H1 (cell line): ENCODE measurements at regions not wholly inside any gene's neighbourhood (a gene's known extent, or its start where the extent isn't known, plus 50 kb on each side); places are given as distances from the start of the nearest gene placed in this dataset.

Experiments
- CTCF ChIA-PET: fragments of 300-600 bp; sonication (Branson Sonifier 250); formaldehyde crosslinking; loops from one replicate; lab custom pipeline; 2021; ENCODE audit not compliant: partially characterized antibody; lab: Charles Lee
- POLR2A ChIA-PET: fragments of 300-600 bp; sonication (Branson Sonifier 250); formaldehyde crosslinking; loops from one replicate; lab custom pipeline; 2021; ENCODE audit warnings: inconsistent platforms; ENCODE audit not compliant: partially characterized antibody; lab: Charles Lee
- DNase-seq, 2 experiments: peaks; one replicate each; pipeline versions ENCODE4 v3.0.0 to v3.0.0-alpha.2; 2010 to 2022; ENCODE audit warnings: low spot score in 2 of 2, low read depth in 1 of 2, mixed read lengths in 1 of 2
- FAIRE-seq: peaks from 2 replicates; lab custom pipeline; 2011; peaks lifted over from hg19 to GRCh38; lab: Jason Lieb, UNC
- H2AFZ ChIP-seq: 2 replicates; pipeline ENCODE4 v1.8.1; 2012; ENCODE audit warnings: low read length, inconsistent platforms
- H2AK5ac ChIP-seq: 2 replicates; pipeline ENCODE4 v1.6.1; 2013; ENCODE audit warnings: low read depth, low read length
- H2BK120ac ChIP-seq: replicated peaks from 2 replicates; pipeline ENCODE3; 2013; ENCODE audit warnings: low read depth, low read length, inconsistent platforms
- H2BK12ac ChIP-seq: 2 replicates; pipeline ENCODE4 v1.6.1; 2013; ENCODE audit warnings: low read depth, low read length
- H2BK15ac ChIP-seq: 2 replicates; pipeline ENCODE4 v1.6.1; 2013; ENCODE audit warnings: low read length
- H2BK20ac ChIP-seq: 2 replicates; pipeline ENCODE4 v1.6.1; 2013; ENCODE audit warnings: low read length
- H2BK5ac ChIP-seq: 2 replicates; pipeline ENCODE4 v1.6.1; 2013; ENCODE audit warnings: low read depth, low read length
- H3K14ac ChIP-seq: 2 replicates; pipeline ENCODE4 v1.6.1; 2013; ENCODE audit warnings: inconsistent platforms; ENCODE audit not compliant: insufficient read length
- H3K18ac ChIP-seq: 2 replicates; pipeline ENCODE4 v1.6.1; 2013; ENCODE audit warnings: low read length; ENCODE audit errors: extremely low read depth
- H3K23ac ChIP-seq: 2 replicates; pipeline ENCODE4 v1.6.1; 2013; ENCODE audit warnings: inconsistent platforms; ENCODE audit not compliant: insufficient read length
- H3K23me2 ChIP-seq: 2 replicates; pipeline ENCODE4 v1.6.1; 2013; ENCODE audit warnings: low read depth, low read length
- H3K27ac ChIP-seq: 2 replicates; pipeline ENCODE4 v1.6.1; 2011; ENCODE audit warnings: low read depth, low read length, inconsistent platforms
- H3K27me3 ChIP-seq, 4 experiments: replicated peaks in 1 of 4; 1 replicate in 1 of 4; 2 replicates in 3 of 4; pipeline versions ENCODE4 v1.6.1 to v1.8.1; 2011 to 2013; ENCODE audit warnings: low read length in 3 of 4, mild to moderate bottlenecking in 3 of 4, inconsistent platforms in 2 of 4, mixed read lengths in 2 of 4, moderate library complexity in 1 of 4; ENCODE audit not compliant: control insufficient read depth in 3 of 4, insufficient read depth in 3 of 4; ENCODE audit errors: extremely low read depth in 1 of 4
- H3K36me3 ChIP-seq, 4 experiments: 2 replicates each; pipeline versions ENCODE4 v1.6.1 to v1.8.1; 2011 to 2013; ENCODE audit warnings: mild to moderate bottlenecking in 4 of 4, low read length in 3 of 4, moderate library complexity in 2 of 4, control low read depth in 1 of 4, inconsistent platforms in 1 of 4; ENCODE audit not compliant: insufficient read depth in 4 of 4, control insufficient read depth in 2 of 4
- H3K4ac ChIP-seq: replicated peaks from 2 replicates; pipeline ENCODE3; 2013; ENCODE audit warnings: low read length, low read depth, mixed read lengths, inconsistent platforms; ENCODE audit not compliant: insufficient read length
- H3K4me1 ChIP-seq, 4 experiments: replicated peaks in 1 of 4; 1 replicate in 1 of 4; 2 replicates in 3 of 4; pipeline versions ENCODE4 v1.6.1 to v1.8.1; 2011 to 2013; ENCODE audit warnings: low read length in 3 of 4, inconsistent platforms in 2 of 4, mixed read lengths in 1 of 4; ENCODE audit not compliant: insufficient read depth in 4 of 4, control insufficient read depth in 3 of 4
- H3K4me2 ChIP-seq, 2 experiments: 2 replicates each; pipeline versions ENCODE4 v1.6.1 to v1.8.1; 2011 to 2013; ENCODE audit warnings: low read depth in 2 of 2, low read length in 2 of 2, control low read depth in 1 of 2, inconsistent platforms in 1 of 2, mild to moderate bottlenecking in 1 of 2; ENCODE audit not compliant: insufficient read depth in 1 of 2
- H3K4me3 ChIP-seq, 4 experiments: fragments of 200-600, 300-600 bp in 1 of 4; sonication (generic), shearing (Covaris generic), sonication (Bioruptor Twin) in 1 of 4; 2 replicates each; pipeline versions ENCODE4 v1.5.1 to v1.8.1; 2011 to 2016; ENCODE audit warnings: low read length in 4 of 4, low read depth in 3 of 4, control low read depth in 2 of 4, inconsistent platforms in 2 of 4, mild to moderate bottlenecking in 2 of 4, mixed read lengths in 1 of 4, moderate library complexity in 1 of 4; ENCODE audit not compliant: insufficient read depth in 2 of 4; ENCODE audit errors: extremely low read depth in 1 of 4
- H3K56ac ChIP-seq: replicated peaks from 2 replicates; pipeline ENCODE3; 2013; ENCODE audit warnings: low read depth, mild to moderate bottlenecking, mixed read lengths, low read length, inconsistent platforms; ENCODE audit not compliant: insufficient read length
- H3K79me1 ChIP-seq: 2 replicates; pipeline ENCODE4 v1.6.1; 2013; ENCODE audit warnings: low read depth, low read length, control low read depth
- H3K79me2 ChIP-seq, 2 experiments: 2 replicates each; pipeline versions ENCODE4 v1.6.1 to v1.8.1; 2012 to 2013; ENCODE audit warnings: low read length in 2 of 2, mild to moderate bottlenecking in 2 of 2, inconsistent platforms in 1 of 2; ENCODE audit not compliant: insufficient read depth in 2 of 2, control insufficient read depth in 1 of 2
- H3K9ac ChIP-seq, 4 experiments: replicated peaks in 1 of 4; 1 replicate in 1 of 4; 2 replicates in 3 of 4; pipeline versions ENCODE4 v1.6.1 to v1.8.1; 2011 to 2013; ENCODE audit warnings: low read depth in 3 of 4, low read length in 3 of 4, control low read depth in 2 of 4, mild to moderate bottlenecking in 2 of 4, moderate library complexity in 2 of 4, inconsistent platforms in 1 of 4; ENCODE audit errors: extremely low read depth in 1 of 4
- H3K9me3 ChIP-seq, 2 experiments: 2 replicates each; pipeline versions ENCODE4 v1.6.1 to v1.8.1; 2012 to 2013; ENCODE audit warnings: mild to moderate bottlenecking in 2 of 2, moderate library complexity in 2 of 2, control low read depth in 1 of 2, inconsistent platforms in 1 of 2, low read depth in 1 of 2, low read length in 1 of 2, mixed read lengths in 1 of 2; ENCODE audit not compliant: insufficient read depth in 2 of 2
- H4K20me1 ChIP-seq, 2 experiments: replicated peaks in 1 of 2; 2 replicates each; pipeline versions ENCODE3 to v1.8.1; 2011 to 2013; ENCODE audit warnings: inconsistent platforms in 2 of 2, low read length in 2 of 2, mild to moderate bottlenecking in 1 of 2; ENCODE audit not compliant: insufficient read depth in 2 of 2, control insufficient read depth in 1 of 2
- H4K5ac ChIP-seq: 2 replicates; pipeline ENCODE4 v1.6.1; 2013; ENCODE audit warnings: low read length, low read depth, mixed read lengths, inconsistent platforms; ENCODE audit not compliant: insufficient read length
- H4K8ac ChIP-seq: 2 replicates; pipeline ENCODE4 v1.8.0; 2013; ENCODE audit warnings: mild to moderate bottlenecking, moderate library complexity, low read length, inconsistent platforms; ENCODE audit not compliant: insufficient read depth; ENCODE audit errors: extremely low read depth
- H4K91ac ChIP-seq: replicated peaks from 2 replicates; pipeline ENCODE3; 2013; ENCODE audit warnings: low read length, mixed read lengths, inconsistent platforms; ENCODE audit not compliant: insufficient read length
- ASH2L ChIP-seq: fragments of 200-600, 300-600 bp; sonication (generic); IDR thresholded peaks from one replicate; pipeline ENCODE4 v1.7.1; 2017; ENCODE audit warnings: low read length
- CBX5 ChIP-seq: fragments of 300-800, 300-1000 bp; sonication (generic); IDR thresholded peaks from 2 replicates; pipeline ENCODE4 v1.7.1; 2016; ENCODE audit warnings: antibody characterized with exemption, low read length, low read depth
- CREB1 ChIP-seq: IDR thresholded peaks from 2 replicates; pipeline ENCODE4 v1.6.1; 2012; ENCODE audit warnings: inconsistent platforms
- E2F6 ChIP-seq: IDR thresholded peaks from 2 replicates; pipeline ENCODE4 v1.6.1; 2012; ENCODE audit warnings: inconsistent platforms
- EP300 ChIP-seq, 2 experiments: IDR thresholded peaks; 1 replicate in 1 of 2; 2 replicates in 1 of 2; pipeline ENCODE4 v1.6.1; 2011 to 2012; ENCODE audit warnings: low read depth in 2 of 2, low read length in 2 of 2, mild to moderate bottlenecking in 2 of 2, borderline replicate concordance in 1 of 2, inconsistent platforms in 1 of 2, moderate library complexity in 1 of 2
- RFX5 ChIP-seq: IDR thresholded peaks from 2 replicates; pipeline ENCODE4 v1.6.1; 2011; ENCODE audit warnings: low read depth, low read length, improper control_type of control experiment, borderline replicate concordance

- Histone ChIP-seq H2BK120ac (no peak overlapping the region), H4K5ac (no peak overlapping the region), H2BK5ac (no peak overlapping the region), H4K20me1 (no peaks in the 10 kb centered on the region), H2AFZ (no peak overlapping the region), H3K4ac (no peak overlapping the region), H3K9ac (no peak overlapping the region), H3K27me3 (no peaks in the 10 kb centered on the region), H2BK15ac (no peak overlapping the region), H4K8ac (no peak overlapping the region), H2BK12ac (no peak overlapping the region), H3K23ac (no peak overlapping the region), H3K79me1 (no peaks in the 10 kb centered on the region), H2AK5ac (no peak overlapping the region), H3K23me2 (no peaks in the 10 kb centered on the region; the same call in 1 of the 2 replicates), H2BK20ac (no peak overlapping the region), H4K91ac (no peak overlapping the region), H3K56ac (no peak overlapping the region), H3K14ac (no peak overlapping the region), H3K27ac (no peak overlapping the region), H3K4me2 (no peak overlapping the region), H3K36me3 (no peaks in the 10 kb centered on the region), H3K18ac (no peak overlapping the region), H3K79me2 (no peaks in the 10 kb centered on the region), H3K4me1 (no peaks in the 10 kb centered on the region), H3K4me3 (no peak overlapping the region), H3K9me3 (peaks cover 0 to 4% of the 10 kb centered on the region in 2 experiments; a peak in 1 of 4 replicates)
- ChIA-PET CTCF (interaction anchor here (1.2 kb wide), 1 partner anchor 27 kb away, joined by 4 read pairs; no protein-coding TSS in a partner anchor), POLR2A (no interaction called here)
- DNase-seq (no peak), FAIRE-seq (no peak)
- TF ChIP-seq EP300 (IDR thresholded peaks at IDR 0.05; ENCODE audit: borderline replicate concordance in 1 of 2, low read depth in 2 of 2, low read length in 2 of 2): no peak
- no peak for TF ChIP-seq ASH2L
- no peak for TF ChIP-seq CREB1
- no peak for TF ChIP-seq E2F6
- no peak for TF ChIP-seq CBX5
- TF ChIP-seq RFX5: no peak
Observed at GRCh38 chr12:90827567-90827966, 127.4 kb downstream of the CCER1 start.
